Adipocyte (in vitro differentiated cells): ENCODE measurements at regions not wholly inside any gene's neighbourhood (a gene's known extent, or its start where the extent isn't known, plus 50 kb on each side); places are given as distances from the start of the nearest gene placed in this dataset.

Experiments used
- DNase-seq: peaks from one replicate; pipeline ENCODE4 v3.0.0-alpha.2; 2015; ENCODE audit warnings: low read depth
- H3K27me3 ChIP-seq: replicated peaks from 2 replicates; pipeline ENCODE4 v1.7.0; 2013; ENCODE audit warnings: mild to moderate bottlenecking, low read length, moderate library complexity; ENCODE audit not compliant: control insufficient read depth, insufficient read depth
- H3K36me3 ChIP-seq: 2 replicates; pipeline ENCODE4 v1.7.0; 2013; ENCODE audit warnings: low read length, mild to moderate bottlenecking, moderate library complexity; ENCODE audit not compliant: control insufficient read depth, insufficient read depth, severe bottlenecking
- H3K4me1 ChIP-seq: 2 replicates; pipeline ENCODE4 v1.7.0; 2013; ENCODE audit warnings: mild to moderate bottlenecking, low read length, moderate library complexity; ENCODE audit not compliant: control insufficient read depth, insufficient read depth
- H3K4me3 ChIP-seq: 2 replicates; pipeline ENCODE4 v1.7.0; 2013; ENCODE audit warnings: mild to moderate bottlenecking, low read length, moderate library complexity
- H3K9ac ChIP-seq: 2 replicates; pipeline ENCODE4 v1.7.0; 2013; ENCODE audit warnings: mild to moderate bottlenecking, low read length, moderate library complexity
- H3K9me3 ChIP-seq: 2 replicates; pipeline ENCODE4 v1.7.0; 2013; ENCODE audit warnings: mild to moderate bottlenecking, low read length, moderate library complexity; ENCODE audit not compliant: control insufficient read depth

GRCh38 chr6:1538369-1538768, 71.3 kb upstream of the FOXC1 start:
- peaks cover 4% of the 10 kb centered on the region for H3K9me3 ChIP-seq
- no peak for DNase-seq
- H3K36me3 ChIP-seq = peaks cover 5% of the 10 kb centered on the region
- peak overlapping the region; percentile 28 for H3K9ac ChIP-seq
- H3K27me3 ChIP-seq = no peaks in the 10 kb centered on the region
- H3K4me3 ChIP-seq = no peak overlapping the region
- peaks cover 13% of the 10 kb centered on the region for H3K4me1 ChIP-seq

GRCh38 chr6:1538810-1539478, 70.8 kb upstream of the FOXC1 start:
- H3K9ac ChIP-seq = peak overlapping the region; percentile 28
- DNase-seq = no peak

GRCh38 chr6:1540864-1541521, 68.7 kb upstream of the FOXC1 start:
- no peak overlapping the region for H3K4me3 ChIP-seq
- H3K9me3 ChIP-seq = peaks cover 4% of the 10 kb centered on the region
- H3K9ac ChIP-seq = no peak overlapping the region
- H3K27me3 ChIP-seq = no peaks in the 10 kb centered on the region
- H3K4me1 ChIP-seq = peaks cover 9% of the 10 kb centered on the region
- H3K36me3 ChIP-seq = peaks cover 16% of the 10 kb centered on the region
- no peak for DNase-seq

More at GRCh38 chr6:1538810-1539478, 70.8 kb upstream of the FOXC1 start:
- H3K9me3 ChIP-seq = peaks cover 4% of the 10 kb centered on the region
- no peaks in the 10 kb centered on the region for H3K27me3 ChIP-seq
- peaks cover 8% of the 10 kb centered on the region for H3K36me3 ChIP-seq
- no peak overlapping the region for H3K4me3 ChIP-seq
- H3K4me1 ChIP-seq = peaks cover 13% of the 10 kb centered on the region

GRCh38 chr6:1542335-1542734, 67.4 kb upstream of the FOXC1 start:
- Histone ChIP-seq H3K9me3 (peaks cover 4% of the 10 kb centered on the region), H3K4me1 (peaks cover 9% of the 10 kb centered on the region), H3K27me3 (no peaks in the 10 kb centered on the region), H3K9ac (no peak overlapping the region), H3K36me3 (peaks cover 22% of the 10 kb centered on the region), H3K4me3 (no peak overlapping the region)
- DNase-seq = no peak

- no peak overlapping the region for H3K4me3 ChIP-seq
- no peak for DNase-seq
- H3K9me3 ChIP-seq = peaks cover 4% of the 10 kb centered on the region
- H3K4me1 ChIP-seq = peaks cover 9% of the 10 kb centered on the region
- H3K9ac ChIP-seq = no peak overlapping the region
- H3K36me3 ChIP-seq = peaks cover 26% of the 10 kb centered on the region
- no peaks in the 10 kb centered on the region for H3K27me3 ChIP-seq
Observed at GRCh38 chr6:1542764-1543163, 67.0 kb upstream of the FOXC1 start.

- Histone ChIP-seq H3K27me3 (no peaks in the 10 kb centered on the region), H3K9ac (no peak overlapping the region), H3K4me1 (peaks cover 3% of the 10 kb centered on the region), H3K9me3 (peaks cover 4% of the 10 kb centered on the region), H3K4me3 (no peak overlapping the region), H3K36me3 (peaks cover 36% of the 10 kb centered on the region)
- no peak for DNase-seq
Observed at GRCh38 chr6:1544000-1544399, 65.7 kb upstream of the FOXC1 start.

- H3K4me1 ChIP-seq = no peaks in the 10 kb centered on the region
- peaks cover 36% of the 10 kb centered on the region for H3K36me3 ChIP-seq
- H3K9ac ChIP-seq = no peak overlapping the region
Observed at GRCh38 chr6:1544603-1545002, 65.1 kb upstream of the FOXC1 start.

GRCh38 chr6:1545654-1546053, 64.1 kb upstream of the FOXC1 start:
- Histone ChIP-seq H3K9ac (no peak overlapping the region), H3K27me3 (no peaks in the 10 kb centered on the region), H3K4me3 (no peak overlapping the region), H3K36me3 (peaks cover 36% of the 10 kb centered on the region), H3K9me3 (peaks cover 4% of the 10 kb centered on the region), H3K4me1 (no peaks in the 10 kb centered on the region)
- no peak for DNase-seq

More at GRCh38 chr6:1544603-1545002, 65.1 kb upstream of the FOXC1 start:
- H3K9me3 ChIP-seq = peaks cover 4% of the 10 kb centered on the region
- H3K27me3 ChIP-seq = no peaks in the 10 kb centered on the region
- H3K4me3 ChIP-seq = no peak overlapping the region
- DNase-seq = no peak

GRCh38 chr6:1547785-1548184, 61.9 kb upstream of the FOXC1 start:
- Histone ChIP-seq H3K4me3 (no peak overlapping the region), H3K36me3 (peaks cover 34% of the 10 kb centered on the region), H3K9ac (no peak overlapping the region), H3K27me3 (no peaks in the 10 kb centered on the region), H3K9me3 (peaks cover 3% of the 10 kb centered on the region), H3K4me1 (peaks cover 13% of the 10 kb centered on the region)
- DNase-seq = no peak

- no peaks in the 10 kb centered on the region for H3K27me3 ChIP-seq
- H3K9me3 ChIP-seq = no peaks in the 10 kb centered on the region
- no peak overlapping the region for H3K9ac ChIP-seq
- peaks cover 33% of the 10 kb centered on the region for H3K4me1 ChIP-seq
- no peak overlapping the region for H3K4me3 ChIP-seq
- peaks cover 17% of the 10 kb centered on the region for H3K36me3 ChIP-seq
- DNase-seq = no peak
Observed at GRCh38 chr6:1551249-1551648, 58.5 kb upstream of the FOXC1 start.

- peak overlapping the region; percentile 5 for H3K9ac ChIP-seq
- H3K4me1 ChIP-seq = peaks cover 33% of the 10 kb centered on the region
- peaks cover 14% of the 10 kb centered on the region for H3K36me3 ChIP-seq
- DNase-seq = peak; percentile 40
- H3K27me3 ChIP-seq = no peaks in the 10 kb centered on the region
- peak overlapping the region; percentile 50 for H3K4me3 ChIP-seq
- H3K9me3 ChIP-seq = no peaks in the 10 kb centered on the region
Observed at GRCh38 chr6:1552296-1552761, 57.4 kb upstream of the FOXC1 start.
